Breast epithelium (tissue), 4 donors: ENCODE measurements at regions not wholly inside any gene's neighbourhood (a gene's known extent, or its start where the extent isn't known, plus 50 kb on each side); places are given as distances from the start of the nearest gene placed in this dataset.

Source experiments
- DNase-seq, 2 donors: peaks; one replicate each; pipeline ENCODE4 v3.0.0-alpha.2; 2019; ENCODE audit warnings: low spot score in 2 of 2
- H3K27ac ChIP-seq, 2 donors: fragments of 200-600 bp; sonication (generic) in 1 of 2; one replicate each; pipeline ENCODE4 v1.5.1; 2016 to 2019; ENCODE audit warnings: mild to moderate bottlenecking in 1 of 2
- H3K27me3 ChIP-seq, 2 donors: fragments of 200-600 bp; sonication (generic) in 1 of 2; one replicate each; pipeline versions ENCODE4 v1.5.1 to v1.6.0; 2017 to 2019; ENCODE audit warnings: control low read depth in 1 of 2, mild to moderate bottlenecking in 1 of 2
- H3K36me3 ChIP-seq: fragments of 200-600 bp; one replicate; pipeline ENCODE4 v1.5.1; 2019
- H3K4me1 ChIP-seq, 2 donors: fragments of 200-600 bp; sonication (generic); one replicate each; pipeline ENCODE4 v1.5.1; 2016 to 2019; ENCODE audit warnings: control low read depth in 1 of 2
- H3K4me3 ChIP-seq, 3 donors: fragments of 200-600 bp; sonication (generic); 1 replicate in 2 of 3; 2 replicates in 1 of 3; pipeline ENCODE4 v1.5.1; 2016 to 2019; ENCODE audit warnings: mild to moderate bottlenecking in 3 of 3, moderate library complexity in 2 of 3
- H3K9me3 ChIP-seq, 2 donors: fragments of 200-600 bp; sonication (generic) in 1 of 2; one replicate each; pipeline ENCODE4 v1.5.1; 2016 to 2019; ENCODE audit warnings: control low read depth in 1 of 2
- POLR2A ChIP-seq: fragments of 450-650 bp; IDR thresholded peaks from one replicate; pipeline ENCODE4 v1.6.1; 2016; ENCODE audit warnings: antibody characterized with exemption, mild to moderate bottlenecking, moderate library complexity
- POLR2AphosphoS5 ChIP-seq, 3 donors: sonication (generic); formaldehyde crosslinking; IDR thresholded peaks; one replicate each; pipeline ENCODE4 v1.6.1; 2017; ENCODE audit warnings: antibody characterized with exemption in 3 of 3
- intact Hi-C: fragments of 100-400 bp; cut with DNase I; formaldehyde crosslinking; loops from one replicate; pipeline ENCODE4 v1.15.1; 2023; ENCODE audit warnings: low total_unique reads
- TF ChIP-seq, protein P1 (sequence below), 3 donors: fragments of 450-650 bp; IDR thresholded peaks; one replicate each; pipeline ENCODE4 v1.5.1; 2016 to 2017; ENCODE audit warnings: antibody characterized with exemption in 3 of 3, mild to moderate bottlenecking in 3 of 3, moderate library complexity in 3 of 3

DNA sequence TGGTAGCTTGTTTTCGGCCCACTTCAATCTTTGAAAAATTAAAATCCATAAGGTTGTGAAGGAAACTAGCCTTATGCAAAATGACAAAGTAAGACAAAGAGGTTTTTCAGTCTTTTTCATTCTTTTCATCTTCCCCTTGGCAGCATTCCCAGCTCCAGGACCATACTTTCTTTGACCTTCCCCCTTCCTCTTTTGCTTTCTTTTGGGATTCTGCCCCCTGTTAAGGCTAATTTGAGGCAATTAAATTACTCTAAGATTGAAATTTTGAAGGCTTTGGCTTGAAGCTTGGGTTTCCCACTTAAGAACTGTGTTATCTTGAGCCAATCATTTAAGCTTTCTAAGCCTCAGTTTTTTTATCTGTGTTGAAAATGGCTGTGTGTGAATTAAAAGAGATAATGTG is 124.9 kb downstream of the DACT1 start:
- intact Hi-C loops, result loop anchor here (5.0 kb wide), 1 partner anchor 910 kb away; no protein-coding TSS in a partner anchor
- no peak for TF ChIP-seq POLR2A
- TF ChIP-seq, protein P1, sequence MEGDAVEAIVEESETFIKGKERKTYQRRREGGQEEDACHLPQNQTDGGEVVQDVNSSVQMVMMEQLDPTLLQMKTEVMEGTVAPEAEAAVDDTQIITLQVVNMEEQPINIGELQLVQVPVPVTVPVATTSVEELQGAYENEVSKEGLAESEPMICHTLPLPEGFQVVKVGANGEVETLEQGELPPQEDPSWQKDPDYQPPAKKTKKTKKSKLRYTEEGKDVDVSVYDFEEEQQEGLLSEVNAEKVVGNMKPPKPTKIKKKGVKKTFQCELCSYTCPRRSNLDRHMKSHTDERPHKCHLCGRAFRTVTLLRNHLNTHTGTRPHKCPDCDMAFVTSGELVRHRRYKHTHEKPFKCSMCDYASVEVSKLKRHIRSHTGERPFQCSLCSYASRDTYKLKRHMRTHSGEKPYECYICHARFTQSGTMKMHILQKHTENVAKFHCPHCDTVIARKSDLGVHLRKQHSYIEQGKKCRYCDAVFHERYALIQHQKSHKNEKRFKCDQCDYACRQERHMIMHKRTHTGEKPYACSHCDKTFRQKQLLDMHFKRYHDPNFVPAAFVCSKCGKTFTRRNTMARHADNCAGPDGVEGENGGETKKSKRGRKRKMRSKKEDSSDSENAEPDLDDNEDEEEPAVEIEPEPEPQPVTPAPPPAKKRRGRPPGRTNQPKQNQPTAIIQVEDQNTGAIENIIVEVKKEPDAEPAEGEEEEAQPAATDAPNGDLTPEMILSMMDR (IDR thresholded peaks at IDR 0.05), result no peak
- TF ChIP-seq POLR2AphosphoS5 (IDR thresholded peaks at IDR 0.05), result no peak

DNA sequence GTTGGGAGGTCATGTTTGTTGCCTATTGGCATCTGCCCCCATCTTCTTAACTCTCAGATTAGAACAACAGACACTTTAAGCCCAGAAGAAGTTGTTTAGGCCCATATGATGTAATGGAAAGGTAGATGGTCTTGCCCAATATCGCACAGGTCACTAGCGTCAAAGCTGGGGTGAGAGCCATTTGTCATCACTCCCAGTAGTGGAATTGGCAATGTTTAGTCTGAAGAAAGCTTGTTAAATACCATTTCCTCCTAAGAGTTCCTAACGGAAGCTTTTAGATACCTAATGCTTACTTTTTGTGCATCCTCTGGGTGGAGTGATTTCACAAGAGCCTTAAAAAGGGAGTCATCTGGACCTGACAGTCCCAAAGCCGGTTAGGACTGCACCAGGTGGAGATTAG is 125.4 kb downstream of the DACT1 start:
- TF ChIP-seq POLR2AphosphoS5 (IDR thresholded peaks at IDR 0.05) (no peak), POLR2A (no peak)
- TF ChIP-seq, protein P1 (IDR thresholded peaks at IDR 0.05), result no peak
- Histone ChIP-seq H3K9me3 (no peaks in the 10 kb centered on the region), H3K27me3 (no peaks in the 10 kb centered on the region), H3K4me1 (no peaks in the 10 kb centered on the region), H3K36me3 (no peaks in the 10 kb centered on the region), H3K4me3 (no peak overlapping the region), H3K27ac (no peak overlapping the region)
- no peak for DNase-seq
- intact Hi-C loops, result loop anchor here (5.0 kb wide), 1 partner anchor 909 kb away; no protein-coding TSS in a partner anchor

More for the DNA sequence above, 124.9 kb downstream of the DACT1 start:
- Histone ChIP-seq H3K27me3 (no peaks in the 10 kb centered on the region), H3K4me3 (no peak overlapping the region), H3K36me3 (no peaks in the 10 kb centered on the region), H3K9me3 (no peaks in the 10 kb centered on the region), H3K4me1 (no peaks in the 10 kb centered on the region), H3K27ac (no peak overlapping the region)
- no peak for DNase-seq

DNA sequence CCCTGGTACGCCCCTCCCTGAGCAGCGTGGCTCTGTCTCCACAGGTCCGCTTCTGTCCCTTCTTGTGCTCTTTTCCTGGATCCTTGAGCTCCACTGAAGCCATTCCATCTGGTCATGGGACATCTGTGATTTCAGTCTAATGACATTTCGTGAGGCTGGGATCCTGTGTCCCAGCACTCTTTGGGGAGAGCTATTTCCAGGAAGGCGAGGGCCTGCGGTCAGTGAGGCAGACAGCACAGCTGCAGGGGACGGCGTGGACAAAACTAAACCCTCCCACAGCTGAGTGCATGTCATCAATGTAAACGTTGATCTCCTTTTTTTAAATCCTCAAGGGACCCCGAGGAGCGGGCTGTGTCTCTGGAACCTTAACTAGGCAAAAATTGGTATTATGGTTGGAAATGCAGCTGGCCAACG is 127.7 kb downstream of the DACT1 start:
- DNase-seq, result no peak
- Histone ChIP-seq H3K36me3 (no peaks in the 10 kb centered on the region), H3K27me3 (no peaks in the 10 kb centered on the region), H3K4me3 (no peak overlapping the region), H3K4me1 (no peaks in the 10 kb centered on the region), H3K9me3 (no peaks in the 10 kb centered on the region), H3K27ac (peak overlapping the region in 1 of 2 donors; percentile 25)
- intact Hi-C loops, result no loop called here
- TF ChIP-seq, protein P1 (IDR thresholded peaks at IDR 0.05), result no peak
- TF ChIP-seq POLR2AphosphoS5 (IDR thresholded peaks at IDR 0.05), result peak in 1 of 3 donors; percentile 30

DNA sequence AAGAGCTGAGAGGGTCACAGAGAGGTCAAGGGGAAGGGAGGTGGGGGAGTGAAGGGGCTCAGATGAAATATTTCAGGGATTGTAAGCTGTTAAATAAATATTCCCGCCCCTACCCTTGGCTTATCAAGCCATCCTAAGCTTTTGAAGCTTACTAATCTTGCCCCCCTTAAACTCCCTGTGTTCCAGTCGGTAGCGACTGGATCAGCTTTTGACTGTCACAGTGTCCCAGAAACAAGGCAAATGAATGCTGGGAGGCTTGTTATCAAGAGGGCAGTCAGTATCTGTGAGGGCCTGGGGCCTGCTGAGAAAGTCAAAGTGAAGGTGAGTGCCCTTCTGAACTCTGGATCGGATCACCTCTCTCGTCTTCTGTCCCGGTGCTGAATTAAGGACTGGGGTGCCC is 128.1 kb downstream of the DACT1 start:
- no peak overlapping the region for H3K4me3 ChIP-seq
- H3K36me3 ChIP-seq, result no peaks in the 10 kb centered on the region
- no peaks in the 10 kb centered on the region for H3K9me3 ChIP-seq
- intact Hi-C loops, result no loop called here
- H3K27ac ChIP-seq, result peak overlapping the region in 1 of 2 donors; percentile 25
- H3K27me3 ChIP-seq, result no peaks in the 10 kb centered on the region
- H3K4me1 ChIP-seq, result no peaks in the 10 kb centered on the region
- DNase-seq, result no peak
- no peak for TF ChIP-seq POLR2AphosphoS5 (IDR thresholded peaks at IDR 0.05)
- TF ChIP-seq, protein P1 (IDR thresholded peaks at IDR 0.05), result no peak
- TF ChIP-seq POLR2A, result no peak

DNA sequence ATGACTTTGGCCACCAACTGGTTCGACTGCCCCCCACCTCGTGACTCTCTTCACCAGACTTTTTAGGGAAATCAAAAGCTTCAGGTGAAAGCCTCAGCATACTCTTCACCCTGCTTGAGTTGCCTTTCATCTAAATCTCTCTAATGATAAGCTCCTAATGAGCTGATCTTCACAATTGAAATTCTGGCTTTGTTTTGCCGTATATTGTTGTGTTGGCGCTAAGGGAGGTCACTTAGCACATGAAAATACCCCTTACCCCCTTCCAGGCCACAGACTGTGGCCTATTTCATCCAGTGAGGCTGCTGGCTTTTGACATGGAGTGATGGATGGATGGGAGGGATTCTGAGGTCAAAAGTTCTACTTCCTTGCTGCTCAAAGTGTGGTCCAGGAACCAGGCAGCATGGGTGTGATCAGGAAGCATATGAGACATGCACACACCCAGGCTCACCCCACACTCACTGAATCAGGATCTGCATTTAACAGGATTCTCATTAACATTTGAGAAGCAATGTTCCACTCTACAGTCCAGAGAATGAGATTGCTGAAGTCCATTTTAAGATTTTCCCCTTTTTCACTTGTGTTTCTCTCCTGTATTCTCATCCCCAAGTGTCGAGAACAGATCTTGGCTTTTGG is 131.4 kb downstream of the DACT1 start:
- no peak for DNase-seq
- intact Hi-C loops, result no loop called here
- Histone ChIP-seq H3K27ac (no peak overlapping the region), H3K4me3 (no peak overlapping the region), H3K4me1 (no peaks in the 10 kb centered on the region), H3K9me3 (no peaks in the 10 kb centered on the region), H3K36me3 (no peaks in the 10 kb centered on the region), H3K27me3 (no peaks in the 10 kb centered on the region)
- TF ChIP-seq POLR2A, result no peak
- TF ChIP-seq, protein P1 (IDR thresholded peaks at IDR 0.05), result no peak
- no peak for TF ChIP-seq POLR2AphosphoS5 (IDR thresholded peaks at IDR 0.05)
